Upper lobe of left lung (tissue), 4 donors: ENCODE measurements at regions not wholly inside any gene's neighbourhood (a gene's known extent, or its start where the extent isn't known, plus 50 kb on each side); places are given as distances from the start of the nearest gene placed in this dataset.

ENCODE experiments used
- CTCF ChIP-seq, 6 experiments: fragments of 450-650 bp in 4 of 6; fragments of 200-600 bp in 2 of 6; sonication (generic) in 2 of 6; IDR thresholded peaks; one replicate each; pipeline ENCODE4 v1.5.1; 2016 to 2019; ENCODE audit warnings: antibody characterized with exemption in 6 of 6
- POLR2A ChIP-seq, 4 donors: fragments of 450-650 bp; IDR thresholded peaks; one replicate each; pipeline ENCODE4 v1.5.1; 2016 to 2017; ENCODE audit warnings: antibody characterized with exemption in 4 of 4, mild to moderate bottlenecking in 2 of 4
- POLR2AphosphoS5 ChIP-seq, 2 donors: sonication (generic); formaldehyde crosslinking; IDR thresholded peaks; one replicate each; pipeline ENCODE4 v1.5.1; 2017; ENCODE audit warnings: antibody characterized with exemption in 2 of 2

- no peak for TF ChIP-seq CTCF (IDR thresholded peaks at IDR 0.05)
- no peak for TF ChIP-seq POLR2AphosphoS5 (IDR thresholded peaks at IDR 0.05)
- no peak for TF ChIP-seq POLR2A (IDR thresholded peaks at IDR 0.05)
These were observed 282.7 kb upstream of the ADGRL2 start for GRCh38 chr1:81517987-81518386.
